GM12872 (cell line): ENCODE measurements at regions not wholly inside any gene's neighbourhood (a gene's known extent, or its start where the extent isn't known, plus 50 kb on each side); places are given as distances from the start of the nearest gene placed in this dataset.

Source experiments
- TF ChIP-seq, protein P1 (sequence below): IDR thresholded peaks from 3 replicates; pipeline ENCODE4 v1.5.1; 2011; ENCODE audit warnings: low read depth, mild to moderate bottlenecking, low read length, moderate library complexity; ENCODE audit not compliant: insufficient read depth

DNA sequence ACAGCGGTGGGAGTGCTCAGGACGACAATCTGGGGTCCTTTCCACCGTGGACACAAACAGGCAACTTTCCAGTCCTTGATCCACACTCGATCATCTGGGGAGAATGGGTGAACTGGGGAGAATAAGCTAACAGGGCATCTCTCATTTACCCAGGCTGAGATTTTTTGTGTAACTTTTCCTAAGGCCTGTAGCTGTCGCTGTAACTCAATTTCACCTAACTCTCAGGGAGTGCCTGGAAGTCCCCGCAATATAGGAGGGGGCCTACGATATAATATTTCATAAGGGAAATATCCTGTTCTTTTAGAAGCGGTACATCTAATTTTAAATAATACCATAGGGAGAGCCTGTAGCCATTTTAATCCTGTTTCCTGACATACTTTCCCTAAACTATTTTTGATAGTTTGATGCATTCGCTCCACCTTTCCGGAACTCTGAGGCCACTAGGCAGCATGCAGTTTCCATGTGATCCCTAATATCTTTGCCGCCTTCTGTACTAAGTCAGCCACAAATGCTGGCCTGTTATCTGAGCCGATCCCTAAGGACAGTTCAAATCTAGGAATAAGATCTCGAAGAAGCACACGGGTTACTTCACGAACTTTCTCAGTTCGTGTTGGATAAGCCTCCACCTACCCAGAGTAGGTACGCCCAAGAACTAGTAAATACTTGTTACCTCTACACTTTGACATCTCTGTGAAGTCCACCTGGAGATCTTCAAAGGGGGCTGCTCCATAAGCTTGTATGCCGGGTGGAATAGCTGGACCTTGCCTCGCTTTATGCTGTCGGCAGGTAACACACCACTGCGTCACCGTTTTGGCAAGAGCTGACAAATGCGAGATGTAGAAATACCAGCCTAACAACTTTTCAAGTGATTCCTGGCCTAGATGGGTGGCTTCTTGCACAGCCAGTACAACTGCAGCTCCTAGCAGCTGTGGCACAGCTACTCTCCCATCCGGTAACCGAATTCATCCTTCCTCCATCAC, 155.7 kb downstream of the UNC93B1 start:
- TF ChIP-seq, protein P1, sequence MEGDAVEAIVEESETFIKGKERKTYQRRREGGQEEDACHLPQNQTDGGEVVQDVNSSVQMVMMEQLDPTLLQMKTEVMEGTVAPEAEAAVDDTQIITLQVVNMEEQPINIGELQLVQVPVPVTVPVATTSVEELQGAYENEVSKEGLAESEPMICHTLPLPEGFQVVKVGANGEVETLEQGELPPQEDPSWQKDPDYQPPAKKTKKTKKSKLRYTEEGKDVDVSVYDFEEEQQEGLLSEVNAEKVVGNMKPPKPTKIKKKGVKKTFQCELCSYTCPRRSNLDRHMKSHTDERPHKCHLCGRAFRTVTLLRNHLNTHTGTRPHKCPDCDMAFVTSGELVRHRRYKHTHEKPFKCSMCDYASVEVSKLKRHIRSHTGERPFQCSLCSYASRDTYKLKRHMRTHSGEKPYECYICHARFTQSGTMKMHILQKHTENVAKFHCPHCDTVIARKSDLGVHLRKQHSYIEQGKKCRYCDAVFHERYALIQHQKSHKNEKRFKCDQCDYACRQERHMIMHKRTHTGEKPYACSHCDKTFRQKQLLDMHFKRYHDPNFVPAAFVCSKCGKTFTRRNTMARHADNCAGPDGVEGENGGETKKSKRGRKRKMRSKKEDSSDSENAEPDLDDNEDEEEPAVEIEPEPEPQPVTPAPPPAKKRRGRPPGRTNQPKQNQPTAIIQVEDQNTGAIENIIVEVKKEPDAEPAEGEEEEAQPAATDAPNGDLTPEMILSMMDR, result peak; percentile 33; the same call in 1 of the 3 replicates

DNA sequence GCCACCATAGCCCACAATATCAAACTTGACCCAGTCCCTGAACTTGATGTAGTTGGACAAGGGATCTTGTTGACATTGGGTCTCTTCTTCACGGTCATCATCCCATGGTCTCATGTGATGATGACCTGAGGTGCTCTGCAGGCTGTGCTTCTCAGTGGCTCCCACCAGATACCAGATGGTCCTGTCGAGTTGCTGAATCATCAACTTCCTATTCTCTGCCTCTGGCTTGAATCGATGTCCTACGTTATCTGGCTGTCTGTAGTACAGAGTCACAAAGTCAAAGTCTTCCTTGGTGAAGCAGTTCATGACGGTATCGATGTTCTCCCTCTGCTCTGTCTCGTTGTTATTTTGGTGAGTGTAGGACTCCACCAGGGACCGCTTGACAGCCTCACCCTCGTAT, 145.7 kb upstream of the ALDH3B2 start:
- TF ChIP-seq, protein P1, result no peak

DNA sequence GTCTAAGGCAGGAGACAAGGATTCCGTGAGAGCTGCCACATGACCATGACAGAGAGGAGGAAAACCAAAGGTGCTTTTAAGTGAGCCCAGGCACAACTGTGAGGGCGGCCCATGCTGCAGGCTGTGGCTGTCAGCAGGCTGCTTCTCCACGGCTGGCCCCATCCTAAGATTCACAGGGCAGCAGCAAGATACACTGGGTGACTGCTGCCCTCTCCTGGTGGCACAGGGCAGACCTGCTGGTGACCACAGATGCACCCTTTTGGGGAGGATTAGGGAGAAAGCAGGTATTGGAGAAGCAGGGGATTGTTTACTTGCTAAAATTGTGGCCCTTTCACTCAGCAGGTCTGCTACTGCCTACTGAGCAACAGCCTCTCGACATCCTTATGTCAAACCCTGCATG, 125.4 kb upstream of the ALDH3B2 start:
- TF ChIP-seq, protein P1, result peak; percentile 51

DNA sequence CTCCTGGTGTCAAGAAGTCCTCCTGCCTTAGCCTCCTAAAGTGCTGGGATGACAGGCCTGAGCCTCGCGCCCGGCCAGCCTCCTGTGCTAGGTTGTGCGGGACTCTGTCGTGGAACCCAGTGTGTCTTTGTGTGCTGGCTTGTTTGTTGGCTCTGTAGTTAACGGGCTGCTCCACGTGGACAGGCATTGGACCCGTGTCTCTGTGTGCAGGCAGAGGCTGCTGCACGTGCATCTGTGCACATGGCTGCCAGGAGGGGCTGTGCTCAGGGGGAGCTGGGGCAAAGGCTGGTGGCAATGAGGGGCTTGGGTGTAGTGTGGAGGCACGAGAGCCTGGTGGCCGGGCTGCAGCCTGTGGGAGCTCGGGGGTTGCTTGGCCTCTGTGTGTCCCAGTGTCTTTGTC, 121.3 kb upstream of the ALDH3B2 start:
- TF ChIP-seq, protein P1, result no peak

DNA sequence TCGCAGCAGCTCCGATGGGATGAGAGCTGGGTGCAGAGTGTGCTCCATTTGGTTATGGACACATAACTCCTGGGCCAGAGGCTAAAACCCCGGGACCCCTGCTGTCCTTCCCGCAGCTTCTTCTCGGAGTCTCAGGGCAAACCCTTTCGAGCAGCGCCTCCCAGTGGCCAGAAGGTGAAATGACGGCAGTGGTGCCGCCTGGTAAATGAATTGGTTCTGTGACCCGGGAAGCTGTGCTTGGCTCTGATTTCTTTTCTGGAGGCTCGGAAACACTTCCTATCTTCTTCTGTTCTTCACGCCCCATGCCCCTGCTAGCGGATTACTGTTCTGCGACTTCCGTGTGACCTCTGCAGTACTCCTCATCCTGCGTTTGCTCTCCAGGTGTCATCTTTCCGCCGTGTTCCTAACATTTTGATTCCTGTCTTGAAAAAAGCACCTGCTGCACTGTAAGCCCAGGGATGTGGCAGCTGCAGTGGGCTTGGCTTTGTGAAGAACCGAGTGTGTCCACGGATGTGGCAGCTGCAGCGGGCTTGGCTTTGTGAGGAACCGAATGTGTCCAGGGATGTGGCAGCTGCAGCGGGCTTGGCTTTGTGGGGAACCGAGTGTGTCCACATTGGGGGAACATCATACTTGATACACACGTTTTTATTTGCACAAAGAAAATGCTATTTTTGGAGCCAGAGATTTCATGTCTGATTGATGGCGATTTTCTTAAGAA, 118.0 kb upstream of the ALDH3B2 start:
- TF ChIP-seq, protein P1, result peak; percentile 68

DNA sequence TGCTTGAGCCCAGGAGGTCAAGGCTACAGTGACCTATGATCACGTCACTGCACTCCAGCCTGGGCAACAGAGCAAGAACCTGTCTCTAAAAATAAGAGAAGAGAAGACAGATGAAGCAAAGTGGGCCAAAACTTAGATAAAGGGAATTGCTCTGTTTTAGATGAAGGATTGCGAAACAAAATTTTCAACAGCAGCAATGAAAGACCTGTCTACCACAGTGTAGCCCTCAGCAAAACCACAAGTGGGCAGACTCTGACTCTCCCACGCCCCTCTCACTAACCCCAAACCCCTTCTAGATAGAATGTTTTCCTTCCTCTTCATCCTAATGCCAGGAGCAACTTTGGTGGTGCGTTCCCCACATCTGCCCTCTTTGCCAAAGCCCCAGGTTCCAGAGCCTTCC, 105.6 kb upstream of the ALDH3B2 start:
- TF ChIP-seq, protein P1, result no peak

DNA sequence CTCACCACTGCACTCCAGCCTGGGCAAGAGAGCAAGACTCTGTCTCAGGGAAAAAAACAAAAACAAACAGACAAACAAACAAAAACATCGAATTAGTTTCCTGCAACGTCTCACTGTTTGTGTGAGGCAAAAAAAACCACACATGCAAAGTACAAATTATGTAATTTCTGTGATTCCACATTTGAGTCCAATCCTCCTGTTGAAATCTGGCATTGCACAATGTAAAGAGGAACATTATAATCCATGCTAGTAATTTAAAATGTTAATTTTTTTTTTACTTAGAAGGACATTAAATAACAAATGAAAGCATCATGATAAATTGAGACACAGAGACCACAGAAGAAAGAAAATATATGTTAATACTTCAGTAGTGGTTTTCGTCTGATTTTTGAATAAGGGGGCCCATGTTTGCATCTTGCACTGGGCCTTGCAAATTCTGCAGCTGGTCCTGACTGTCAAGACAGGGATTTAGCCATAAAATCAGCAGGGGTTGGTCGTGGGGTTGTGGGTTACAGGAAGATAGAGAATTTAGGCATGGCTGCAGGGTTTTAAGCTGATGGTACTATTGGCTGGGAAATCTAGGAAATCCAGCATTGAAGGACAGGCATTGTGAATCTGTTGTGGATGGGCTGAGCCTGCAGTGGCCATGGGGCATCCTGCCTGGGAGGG, 102.6 kb upstream of the ALDH3B2 start:
- TF ChIP-seq, protein P1, result no peak
